K562 (cell line): ENCODE measurements at regions not wholly inside any gene's neighbourhood (a gene's known extent, or its start where the extent isn't known, plus 50 kb on each side); places are given as distances from the start of the nearest gene placed in this dataset.

Source experiments
- DIDO1 ChIP-seq: fragments of 450-650 bp; IDR thresholded peaks from 2 replicates; pipeline ENCODE4 v1.6.1; 2016; ENCODE audit warnings: low read depth, missing biosample characterization, missing genetic modification characterization
- MED1 ChIP-seq: sonication (generic); formaldehyde crosslinking; IDR thresholded peaks from 2 replicates; pipeline ENCODE4 v1.8.1; 2023; ENCODE audit warnings: missing genetic modification reagents, borderline replicate concordance

GRCh38 chr3:148642616-148643015 is 55.1 kb upstream of the AGTR1 start:
- no peak for TF ChIP-seq MED1 (CRISPR knock-in tag)
- TF ChIP-seq DIDO1 (tag), result no peak
